Ascending aorta (tissue), 2 donors: ENCODE measurements at regions not wholly inside any gene's neighbourhood (a gene's known extent, or its start where the extent isn't known, plus 50 kb on each side); places are given as distances from the start of the nearest gene placed in this dataset.

Experiments used
- DNase-seq, 2 donors: peaks; one replicate each; pipeline ENCODE4 v3.0.0-alpha.2; 2019; ENCODE audit warnings: low spot score in 2 of 2
- H3K27ac ChIP-seq, 2 donors: fragments of 200-600 bp; sonication (generic); one replicate each; pipeline ENCODE4 v1.5.1; 2016 to 2017; ENCODE audit warnings: mild to moderate bottlenecking in 1 of 2
- H3K27me3 ChIP-seq: fragments of 200-600 bp; sonication (generic); one replicate; pipeline ENCODE4 v1.5.1; 2017
- H3K36me3 ChIP-seq, 2 donors: fragments of 200-600 bp; sonication (generic); one replicate each; pipeline ENCODE4 v1.5.1; 2016
- H3K4me1 ChIP-seq, 2 donors: fragments of 200-600 bp; sonication (generic); one replicate each; pipeline ENCODE4 v1.5.1; 2016 to 2017; ENCODE audit warnings: mild to moderate bottlenecking in 1 of 2
- H3K4me3 ChIP-seq, 2 donors: fragments of 200-600 bp; sonication (generic); one replicate each; pipeline ENCODE4 v1.5.1; 2016 to 2017; ENCODE audit warnings: mild to moderate bottlenecking in 1 of 2
- H3K9me3 ChIP-seq, 2 donors: fragments of 200-600 bp; sonication (generic); one replicate each; pipeline ENCODE4 v1.5.1; 2016
- CTCF ChIP-seq, 3 experiments: fragments of 200-600 bp in 2 of 3; fragments of 450-650 bp in 1 of 3; sonication (generic) in 2 of 3; IDR thresholded peaks; one replicate each; pipeline ENCODE4 v1.5.1; 2016 to 2019; ENCODE audit warnings: antibody characterized with exemption in 3 of 3, mild to moderate bottlenecking in 1 of 3, moderate library complexity in 1 of 3
- intact Hi-C: fragments of 100-400 bp; cut with DNase I; formaldehyde crosslinking; loops from one replicate; pipeline ENCODE4 v1.15.1; 2023

- Histone ChIP-seq H3K36me3 (no peaks in the 10 kb centered on the region), H3K27ac (no peak overlapping the region), H3K27me3 (no peaks in the 10 kb centered on the region), H3K9me3 (peaks cover 0 to 8% of the 10 kb centered on the region in 2 donors), H3K4me3 (no peak overlapping the region), H3K4me1 (no peaks in the 10 kb centered on the region)
- DNase-seq = no peak
- TF ChIP-seq CTCF (IDR thresholded peaks at IDR 0.05) = no peak
- intact Hi-C loops = no loop called here
Measured at GRCh38 chr4:13130848-13131247, 353.3 kb downstream of the RAB28 start.

DNA sequence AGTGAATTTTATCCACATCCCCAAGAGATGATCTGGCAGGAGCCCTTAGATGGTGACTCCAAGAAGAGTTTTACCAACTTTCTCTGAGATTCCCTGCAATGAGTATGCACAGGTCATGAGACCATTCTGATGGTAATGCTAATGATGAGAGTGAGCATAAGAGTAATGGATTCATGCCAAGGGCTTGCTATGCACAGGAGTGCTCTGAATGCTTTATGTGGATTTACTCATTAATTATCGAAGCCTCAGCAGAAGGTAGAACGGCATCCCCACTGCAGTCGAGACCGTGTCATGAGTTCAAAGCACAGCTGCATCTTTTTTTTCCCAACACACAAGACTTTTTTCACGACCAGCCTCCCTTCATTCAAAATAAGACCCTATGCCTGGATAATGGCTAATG lies 355.0 kb downstream of the RAB28 start:
- Histone ChIP-seq H3K27me3 (no peaks in the 10 kb centered on the region), H3K4me1 (no peaks in the 10 kb centered on the region), H3K27ac (no peak overlapping the region), H3K4me3 (no peak overlapping the region), H3K36me3 (no peaks in the 10 kb centered on the region), H3K9me3 (no peaks in the 10 kb centered on the region)
- TF ChIP-seq CTCF (IDR thresholded peaks at IDR 0.05) = no peak
- intact Hi-C loops = no loop called here
- DNase-seq = no peak

- Histone ChIP-seq H3K4me3 (no peak overlapping the region), H3K4me1 (no peaks in the 10 kb centered on the region), H3K9me3 (no peaks in the 10 kb centered on the region), H3K27ac (no peak overlapping the region), H3K27me3 (no peaks in the 10 kb centered on the region), H3K36me3 (no peaks in the 10 kb centered on the region)
- TF ChIP-seq CTCF (IDR thresholded peaks at IDR 0.05) = no peak
- intact Hi-C loops = no loop called here
- DNase-seq = no peak
Measured at GRCh38 chr4:13126976-13127910, 356.9 kb downstream of the RAB28 start.

GRCh38 chr4:13118633-13119032 lies 365.5 kb downstream of the RAB28 start:
- no peaks in the 10 kb centered on the region for H3K27me3 ChIP-seq
- H3K4me1 ChIP-seq = no peaks in the 10 kb centered on the region
- DNase-seq = no peak
- intact Hi-C loops = no loop called here
- no peak for TF ChIP-seq CTCF (IDR thresholded peaks at IDR 0.05)
- no peaks in the 10 kb centered on the region for H3K9me3 ChIP-seq
- no peak overlapping the region for H3K27ac ChIP-seq
- no peak overlapping the region for H3K4me3 ChIP-seq
- no peaks in the 10 kb centered on the region for H3K36me3 ChIP-seq

GRCh38 chr4:13117185-13117584 lies 367.0 kb downstream of the RAB28 start:
- Histone ChIP-seq H3K4me1 (no peaks in the 10 kb centered on the region), H3K27ac (no peak overlapping the region), H3K9me3 (peaks cover 0 to 2% of the 10 kb centered on the region in 2 donors), H3K27me3 (no peaks in the 10 kb centered on the region), H3K4me3 (no peak overlapping the region), H3K36me3 (no peaks in the 10 kb centered on the region)
- intact Hi-C loops = no loop called here
- DNase-seq = no peak
- no peak for TF ChIP-seq CTCF (IDR thresholded peaks at IDR 0.05)
